HepG2 (cell line): ENCODE measurements at regions not wholly inside any gene's neighbourhood (a gene's known extent, or its start where the extent isn't known, plus 50 kb on each side); places are given as distances from the start of the nearest gene placed in this dataset.

ENCODE experiments used
- ATAC-seq: fragments of 200-7000 bp; cut with Tn5 transposase; 3 replicates; pipeline ENCODE4 v1.9.1; 2020; ENCODE audit warnings: mild to moderate bottlenecking, moderate library complexity
- BruUV-seq: library from RNA; stranded (reverse); fragments of 400-500 nt; replicated peaks from 2 replicates; lab custom pipeline; 2021; lab: Mats Ljungman, UMichigan
- CTCF ChIA-PET: fragments of 300-600 bp; formaldehyde crosslinking; extraction: SDS; loops from one replicate; lab custom pipeline; 2021; ENCODE audit warnings: low total read pairs, inconsistent platforms, low intra/inter-chr PET ratio; lab: Yijun Ruan, JAX
- POLR2A ChIA-PET: fragments of 350-600 bp; sonication (Branson Sonifier 250); formaldehyde crosslinking; loops from one replicate; lab custom pipeline; 2020; ENCODE audit warnings: antibody characterized with exemption, inconsistent platforms; lab: Yijun Ruan, JAX
- DNase-seq: peaks from one replicate; pipeline ENCODE4 v3.0.0-alpha.2; 2015; ENCODE audit warnings: low spot score
- FAIRE-seq: peaks from 3 replicates; lab custom pipeline; 2011; peaks lifted over from hg19 to GRCh38; lab: Jason Lieb, UNC
- H2AFZ ChIP-seq: one replicate; pipeline ENCODE4 v1.6.1; 2011; ENCODE audit warnings: low read length, inconsistent platforms
- H3K27ac ChIP-seq: fragments of 300-600 bp; 3 replicates; pipeline ENCODE4 v1.8.0; 2011; ENCODE audit warnings: mixed run types, mild to moderate bottlenecking, mixed read lengths, low read length, inconsistent platforms; ENCODE audit not compliant: insufficient read depth; ENCODE audit errors: extremely low read length
- H3K27me3 ChIP-seq, 2 experiments: fragments of 200-600 bp in 1 of 2; 2 replicates in 1 of 2; 3 replicates in 1 of 2; pipeline versions ENCODE4 v1.6.0 to v1.8.0; 2011; ENCODE audit warnings: low read length in 2 of 2, mild to moderate bottlenecking in 2 of 2, moderate library complexity in 2 of 2, inconsistent platforms in 1 of 2; ENCODE audit not compliant: insufficient read depth in 2 of 2, control insufficient read depth in 1 of 2
- H3K36me3 ChIP-seq, 2 experiments: fragments of 200-600 bp in 1 of 2; replicated peaks in 1 of 2; 2 replicates in 1 of 2; 3 replicates in 1 of 2; pipeline versions ENCODE4 v1.5.1 to v1.8.0; 2011; ENCODE audit warnings: low read length in 2 of 2, inconsistent platforms in 1 of 2; ENCODE audit not compliant: insufficient read depth in 2 of 2, control insufficient read depth in 1 of 2
- H3K4me1 ChIP-seq: 2 replicates; pipeline ENCODE4 v1.5.1; 2012; ENCODE audit warnings: low read length, inconsistent platforms; ENCODE audit not compliant: insufficient read depth
- H3K4me2 ChIP-seq: 2 replicates; pipeline ENCODE4 v1.6.0; 2011; ENCODE audit warnings: low read depth, low read length, inconsistent platforms
- H3K4me3 ChIP-seq, 3 experiments: fragments of 200-600 bp in 1 of 3; sonication (generic), shearing (Covaris generic) in 1 of 3; replicated peaks in 1 of 3; 2 replicates each; pipeline ENCODE4 v1.5.1; 2011 to 2016; ENCODE audit warnings: low read length in 3 of 3, inconsistent platforms in 2 of 3, low read depth in 2 of 3, mild to moderate bottlenecking in 2 of 3, control low read depth in 1 of 3, mixed read lengths in 1 of 3; ENCODE audit not compliant: insufficient read depth in 1 of 3
- H3K79me2 ChIP-seq: one replicate; pipeline ENCODE4 v1.6.1; 2011; ENCODE audit warnings: low read length, inconsistent platforms; ENCODE audit not compliant: insufficient read depth
- H3K9ac ChIP-seq: 2 replicates; pipeline ENCODE4 v1.6.0; 2011; ENCODE audit warnings: mild to moderate bottlenecking, low read depth, low read length, inconsistent platforms; ENCODE audit not compliant: insufficient read depth
- H3K9me3 ChIP-seq: 2 replicates; pipeline ENCODE4 v1.5.1; 2012; ENCODE audit warnings: mild to moderate bottlenecking, low read length
- H4K20me1 ChIP-seq: 2 replicates; pipeline ENCODE4 v1.6.0; 2011; ENCODE audit warnings: inconsistent platforms, mild to moderate bottlenecking, low read length, moderate library complexity; ENCODE audit not compliant: insufficient read depth
- ADNP ChIP-seq: sonication (generic); formaldehyde crosslinking; IDR thresholded peaks from 2 replicates; pipeline ENCODE4 v1.4.0; 2020; ENCODE audit warnings: missing genetic modification reagents
- CENPX ChIP-seq: sonication (generic); formaldehyde crosslinking; IDR thresholded peaks from 2 replicates; pipeline ENCODE4 v1.9.0; 2021; ENCODE audit warnings: mild to moderate bottlenecking, missing genetic modification reagents, moderate library complexity
- FOXA1 ChIP-seq, 2 experiments: fragments of 450-650 bp in 1 of 2; sonication (generic) in 1 of 2; formaldehyde crosslinking in 1 of 2; IDR thresholded peaks; 2 replicates each; pipeline versions ENCODE4 v1.4.0 to v1.6.1; 2016 to 2020; ENCODE audit warnings: missing genetic modification reagents in 1 of 2
- HIVEP1 ChIP-seq: sonication (generic); formaldehyde crosslinking; IDR thresholded peaks from 2 replicates; pipeline ENCODE4 v1.4.0; 2020; ENCODE audit warnings: mild to moderate bottlenecking, missing genetic modification reagents
- KAT2B ChIP-seq: fragments of 150-350 bp; IDR thresholded peaks from 2 replicates; pipeline ENCODE4 v1.6.1; 2014; ENCODE audit warnings: low read depth, low read length, borderline replicate concordance
- KAT7 ChIP-seq: IDR thresholded peaks from 2 replicates; pipeline ENCODE4 v1.6.1; 2018; ENCODE audit warnings: borderline replicate concordance, missing compliant biosample characterization
- SUZ12 ChIP-seq: fragments of 150-350 bp; IDR thresholded peaks from 2 replicates; pipeline ENCODE4 v1.6.1; 2014; ENCODE audit warnings: low read depth, low read length
- ZNF773 ChIP-seq: sonication (generic); formaldehyde crosslinking; IDR thresholded peaks from 2 replicates; pipeline ENCODE4 v1.4.0; 2020; ENCODE audit warnings: missing genetic modification reagents, borderline replicate concordance
- ZNF788 ChIP-seq: sonication (generic); formaldehyde crosslinking; IDR thresholded peaks from 2 replicates; pipeline ENCODE4 v1.5.0; 2020; ENCODE audit warnings: mild to moderate bottlenecking, missing genetic modification reagents, borderline replicate concordance
- in situ Hi-C: cut with HindIII; loops from 2 replicates; pipeline ENCODE4 v1.10.0; 2017; ENCODE audit warnings: low pct_unique_long_range_greater_than_20kb; ENCODE audit not compliant: extremely low pct_ligation_motif_present
- intact Hi-C: fragments of 100-400 bp; cut with micrococcal nuclease; formaldehyde crosslinking; loops from one replicate; pipeline ENCODE4 v1.10.0; 2022; ENCODE audit not compliant: unreplicated experiment
- TF ChIP-seq, protein P1 (sequence below): sonication (generic); formaldehyde crosslinking; IDR thresholded peaks from 2 replicates; pipeline ENCODE4 v1.8.0; 2022; ENCODE audit warnings: mild to moderate bottlenecking, missing genetic modification reagents, borderline replicate concordance
- TF ChIP-seq, protein P2 (sequence below): IDR thresholded peaks from 2 replicates; pipeline ENCODE4 v1.6.1; 2016; ENCODE audit warnings: low read depth, borderline replicate concordance
- TF ChIP-seq, protein P3 (sequence below): sonication (generic); formaldehyde crosslinking; IDR thresholded peaks from 2 replicates; pipeline ENCODE4 v1.4.0; 2020; ENCODE audit warnings: missing genetic modification reagents
- TF ChIP-seq, protein P4 (sequence below): IDR thresholded peaks from 2 replicates; pipeline ENCODE4 v1.6.1; 2016; ENCODE audit warnings: missing genetic modification reagents, missing compliant biosample characterization
- TF ChIP-seq, protein P5 (sequence below): sonication (generic); formaldehyde crosslinking; IDR thresholded peaks from 2 replicates; pipeline ENCODE4 v1.9.0; 2021; ENCODE audit warnings: missing genetic modification reagents, mild to moderate bottlenecking, borderline replicate concordance
- TF ChIP-seq, protein P6 (sequence below): sonication (generic); formaldehyde crosslinking; IDR thresholded peaks from 2 replicates; pipeline ENCODE4 v1.5.1; 2020; ENCODE audit warnings: mild to moderate bottlenecking, missing genetic modification reagents

DNA sequence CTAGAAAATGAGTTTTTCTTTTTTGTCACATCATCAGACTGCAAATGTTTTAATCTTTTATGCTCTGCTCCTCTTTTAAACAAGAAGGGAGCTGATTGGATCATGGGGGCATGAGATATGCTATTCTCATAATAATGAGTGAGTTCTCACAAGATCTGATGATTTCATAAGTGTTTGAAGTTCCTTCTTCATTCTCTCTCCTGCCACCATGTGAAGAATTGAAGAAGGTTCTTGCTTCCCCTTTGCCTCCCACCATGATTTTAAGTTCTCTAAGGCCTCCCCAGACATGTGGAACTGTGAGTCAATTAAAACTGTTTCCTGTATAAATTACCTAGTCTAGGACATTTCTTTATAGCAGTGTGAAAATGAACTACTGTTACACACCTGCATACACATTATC is 218.2 kb downstream of the NRIP1 start:
- DNase-seq: no peak
- POLR2A ChIA-PET: no interaction called here
- Histone ChIP-seq H3K4me3 (no peak overlapping the region), H3K9ac (no peak overlapping the region), H3K4me1 (no peaks in the 10 kb centered on the region), H3K4me2 (no peak overlapping the region), H3K79me2 (no peaks in the 10 kb centered on the region)
- CTCF ChIA-PET: no interaction called here
- no TSS peak for BruUV-seq
- in situ Hi-C loops: no loop called here
- TF ChIP-seq ZNF788 (CRISPR knock-in tag): no peak
- no peak for TF ChIP-seq ZNF773 (CRISPR knock-in tag)
- TF ChIP-seq HIVEP1 (CRISPR knock-in tag): no peak
- TF ChIP-seq, protein P1, sequence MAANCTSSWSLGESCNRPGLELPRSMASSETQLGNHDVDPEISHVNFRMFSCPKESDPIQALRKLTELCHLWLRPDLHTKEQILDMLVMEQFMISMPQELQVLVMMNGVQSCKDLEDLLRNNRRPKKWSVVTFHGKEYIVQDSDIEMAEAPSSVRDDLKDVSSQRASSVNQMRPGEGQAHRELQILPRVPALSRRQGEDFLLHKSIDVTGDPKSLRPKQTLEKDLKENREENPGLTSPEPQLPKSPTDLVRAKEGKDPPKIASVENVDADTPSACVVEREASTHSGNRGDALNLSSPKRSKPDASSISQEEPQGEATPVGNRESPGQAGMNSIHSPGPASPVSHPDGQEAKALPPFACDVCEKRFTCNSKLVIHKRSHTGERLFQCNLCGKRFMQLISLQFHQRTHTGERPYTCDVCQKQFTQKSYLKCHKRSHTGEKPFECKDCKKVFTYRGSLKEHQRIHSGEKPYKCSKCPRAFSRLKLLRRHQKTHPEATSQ (CRISPR knock-in tag): no peak
- TF ChIP-seq ADNP: no peak
- TF ChIP-seq, protein P2, sequence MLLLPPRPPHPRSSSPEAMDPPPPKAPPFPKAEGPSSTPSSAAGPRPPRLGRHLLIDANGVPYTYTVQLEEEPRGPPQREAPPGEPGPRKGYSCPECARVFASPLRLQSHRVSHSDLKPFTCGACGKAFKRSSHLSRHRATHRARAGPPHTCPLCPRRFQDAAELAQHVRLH (CRISPR knock-in tag): no peak
- TF ChIP-seq, protein P3, sequence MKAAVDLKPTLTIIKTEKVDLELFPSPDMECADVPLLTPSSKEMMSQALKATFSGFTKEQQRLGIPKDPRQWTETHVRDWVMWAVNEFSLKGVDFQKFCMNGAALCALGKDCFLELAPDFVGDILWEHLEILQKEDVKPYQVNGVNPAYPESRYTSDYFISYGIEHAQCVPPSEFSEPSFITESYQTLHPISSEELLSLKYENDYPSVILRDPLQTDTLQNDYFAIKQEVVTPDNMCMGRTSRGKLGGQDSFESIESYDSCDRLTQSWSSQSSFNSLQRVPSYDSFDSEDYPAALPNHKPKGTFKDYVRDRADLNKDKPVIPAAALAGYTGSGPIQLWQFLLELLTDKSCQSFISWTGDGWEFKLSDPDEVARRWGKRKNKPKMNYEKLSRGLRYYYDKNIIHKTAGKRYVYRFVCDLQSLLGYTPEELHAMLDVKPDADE (CRISPR knock-in tag): no peak
- no peak for TF ChIP-seq CENPX
- TF ChIP-seq, protein P4, sequence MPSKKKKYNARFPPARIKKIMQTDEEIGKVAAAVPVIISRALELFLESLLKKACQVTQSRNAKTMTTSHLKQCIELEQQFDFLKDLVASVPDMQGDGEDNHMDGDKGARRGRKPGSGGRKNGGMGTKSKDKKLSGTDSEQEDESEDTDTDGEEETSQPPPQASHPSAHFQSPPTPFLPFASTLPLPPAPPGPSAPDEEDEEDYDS: no peak
- TF ChIP-seq, protein P5, sequence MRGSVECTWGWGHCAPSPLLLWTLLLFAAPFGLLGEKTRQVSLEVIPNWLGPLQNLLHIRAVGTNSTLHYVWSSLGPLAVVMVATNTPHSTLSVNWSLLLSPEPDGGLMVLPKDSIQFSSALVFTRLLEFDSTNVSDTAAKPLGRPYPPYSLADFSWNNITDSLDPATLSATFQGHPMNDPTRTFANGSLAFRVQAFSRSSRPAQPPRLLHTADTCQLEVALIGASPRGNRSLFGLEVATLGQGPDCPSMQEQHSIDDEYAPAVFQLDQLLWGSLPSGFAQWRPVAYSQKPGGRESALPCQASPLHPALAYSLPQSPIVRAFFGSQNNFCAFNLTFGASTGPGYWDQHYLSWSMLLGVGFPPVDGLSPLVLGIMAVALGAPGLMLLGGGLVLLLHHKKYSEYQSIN (CRISPR knock-in tag): no peak
- no peak for TF ChIP-seq FOXA1 (IDR thresholded peaks at IDR 0.05)
- no peak for TF ChIP-seq FOXA1 (CRISPR knock-in tag; IDR thresholded peaks at IDR 0.05)
- TF ChIP-seq, protein P6, sequence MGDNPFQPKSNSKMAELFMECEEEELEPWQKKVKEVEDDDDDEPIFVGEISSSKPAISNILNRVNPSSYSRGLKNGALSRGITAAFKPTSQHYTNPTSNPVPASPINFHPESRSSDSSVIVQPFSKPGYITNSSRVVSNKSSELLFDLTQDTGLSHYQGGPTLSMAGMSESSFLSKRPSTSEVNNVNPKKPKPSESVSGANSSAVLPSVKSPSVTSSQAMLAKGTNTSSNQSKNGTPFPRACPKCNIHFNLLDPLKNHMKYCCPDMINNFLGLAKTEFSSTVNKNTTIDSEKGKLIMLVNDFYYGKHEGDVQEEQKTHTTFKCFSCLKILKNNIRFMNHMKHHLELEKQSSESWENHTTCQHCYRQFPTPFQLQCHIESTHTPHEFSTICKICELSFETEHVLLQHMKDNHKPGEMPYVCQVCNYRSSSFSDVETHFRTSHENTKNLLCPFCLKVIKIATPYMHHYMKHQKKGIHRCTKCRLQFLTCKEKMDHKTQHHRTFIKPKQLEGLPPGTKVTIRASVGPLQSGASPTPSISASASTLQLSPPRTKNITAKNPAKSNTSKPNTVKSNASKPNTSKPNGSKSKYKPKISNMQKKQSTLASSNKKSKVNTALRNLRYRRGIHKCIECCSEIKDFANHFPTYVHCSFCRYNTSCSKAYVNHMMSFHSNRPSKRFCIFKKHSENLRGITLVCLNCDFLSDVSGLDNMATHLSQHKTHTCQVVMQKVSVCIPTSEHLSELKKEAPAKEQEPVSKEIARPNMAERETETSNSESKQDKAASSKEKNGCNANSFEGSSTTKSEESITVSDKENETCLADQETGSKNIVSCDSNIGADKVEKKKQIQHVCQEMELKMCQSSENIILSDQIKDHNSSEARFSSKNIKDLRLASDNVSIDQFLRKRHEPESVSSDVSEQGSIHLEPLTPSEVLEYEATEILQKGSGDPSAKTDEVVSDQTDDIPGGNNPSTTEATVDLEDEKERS (CRISPR knock-in tag): no peak
- no peak for TF ChIP-seq SUZ12
- no peak for TF ChIP-seq KAT2B
- no peak for TF ChIP-seq KAT7
- TF ChIP-seq, all 625 proteins: peak for 0
- ATAC-seq (no peak), FAIRE-seq (no peak)
- no peaks in the 10 kb centered on the region for H4K20me1 ChIP-seq
- H3K27me3 ChIP-seq: no peaks in the 10 kb centered on the region; a peak in 1 of 5 replicates
- H3K9me3 ChIP-seq: peaks cover 11% of the 10 kb centered on the region; the same call in 1 of the 2 replicates
- no peaks in the 10 kb centered on the region; a peak in 1 of 5 replicates for H3K36me3 ChIP-seq
- intact Hi-C loops: no loop called here
- no peak overlapping the region for H3K27ac ChIP-seq
- H2AFZ ChIP-seq: no peak overlapping the region
